GM21447 (cell line): ENCODE measurements at regions not wholly inside any gene's neighbourhood (a gene's known extent, or its start where the extent isn't known, plus 50 kb on each side); places are given as distances from the start of the nearest gene placed in this dataset.
A peak's percentile ranks its signal among the peaks of the same experiment; 100 is the strongest.
"Not testable (repeated sequence)": the region's sequence is repeated elsewhere in the genome, so short reads cannot be mapped to it uniquely, and the experiment has no call there.

Source experiments
- ATAC-seq: cut with Tn5 transposase; IDR thresholded peaks from one replicate; pipeline ENCODE4 v1.9.1; 2021; ENCODE audit not compliant: unreplicated experiment

- no peak for ATAC-seq
Measured at GRCh38 chr10:44013981-44014380, 365.3 kb upstream of the ZNF32 start.

DNA sequence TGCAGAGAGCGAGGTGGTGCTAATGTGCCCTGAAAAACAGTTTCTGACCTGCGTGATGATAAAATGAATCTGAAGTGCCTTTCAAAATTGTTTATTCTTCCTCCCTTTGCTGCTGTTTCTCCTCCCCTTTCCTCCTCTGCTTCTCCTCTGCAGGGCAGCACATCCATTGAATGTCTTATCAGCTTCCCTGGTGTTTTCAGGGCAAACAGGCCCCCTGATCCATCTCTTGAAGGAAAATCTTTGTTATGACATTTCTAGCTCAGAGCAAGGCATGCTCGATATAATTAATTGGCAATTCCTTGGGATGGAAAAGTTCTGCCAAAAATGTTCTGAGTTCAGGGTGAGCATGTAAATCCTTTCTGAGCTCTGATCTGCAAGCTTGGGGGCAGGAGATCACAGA is 364.2 kb upstream of the ZNF32 start:
- ATAC-seq: no peak

DNA sequence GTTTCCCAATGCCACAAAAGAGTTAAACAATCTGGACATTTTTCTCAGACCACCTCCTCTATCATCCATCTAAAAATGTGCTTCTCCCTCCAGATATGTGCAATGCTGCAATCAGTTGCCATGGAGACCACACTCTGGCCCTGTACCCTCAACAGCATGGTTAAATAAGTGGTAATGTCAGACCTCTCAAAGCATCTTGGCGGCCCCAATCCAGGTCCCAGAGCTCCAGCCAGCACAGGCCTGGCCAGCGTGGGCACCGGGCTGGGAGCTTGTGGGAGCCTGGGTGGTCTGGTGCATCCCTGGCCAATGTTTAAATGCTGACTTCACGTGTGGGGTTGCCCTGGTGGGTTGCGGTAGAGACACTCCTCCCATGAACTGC is 362.9 kb upstream of the ZNF32 start:
- ATAC-seq: no peak

GRCh38 chr10:44010873-44011602 is 362.4 kb upstream of the ZNF32 start:
- peak; percentile 95 for ATAC-seq

DNA sequence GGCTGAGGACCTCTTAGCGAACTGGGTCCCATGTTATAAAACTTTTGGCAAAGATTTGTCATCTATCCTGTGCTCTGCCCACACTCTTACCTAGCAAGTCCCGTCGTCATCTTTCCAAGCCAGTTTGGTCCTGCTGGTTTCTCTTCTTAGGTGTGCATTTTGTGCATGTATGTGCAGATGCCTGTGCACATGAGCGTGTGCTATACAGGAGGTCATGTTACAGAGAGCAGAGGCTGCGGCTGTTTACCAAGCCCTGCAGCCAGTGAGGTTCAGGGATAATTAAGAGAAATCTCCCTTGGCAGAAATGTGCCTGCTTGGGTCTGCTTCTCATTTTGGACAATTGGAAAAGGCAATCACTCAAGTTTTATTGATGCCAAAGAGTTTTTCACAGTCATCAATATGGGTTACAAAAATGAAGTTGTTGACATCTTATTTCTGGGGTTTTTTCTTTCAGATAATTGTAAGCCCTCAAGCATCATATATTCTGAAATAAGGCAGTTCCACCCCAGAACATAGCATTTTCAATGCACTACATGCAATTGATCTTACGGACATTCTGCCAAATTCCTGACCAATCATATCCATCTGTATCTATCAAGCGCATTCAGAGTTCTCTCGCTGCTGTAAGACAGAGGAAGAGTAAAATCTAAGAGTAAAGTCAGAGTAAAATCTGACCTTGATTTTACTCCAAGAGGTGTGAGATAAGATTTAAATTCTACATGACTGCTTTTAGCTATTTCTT is 361.4 kb upstream of the ZNF32 start:
- ATAC-seq: no peak

DNA sequence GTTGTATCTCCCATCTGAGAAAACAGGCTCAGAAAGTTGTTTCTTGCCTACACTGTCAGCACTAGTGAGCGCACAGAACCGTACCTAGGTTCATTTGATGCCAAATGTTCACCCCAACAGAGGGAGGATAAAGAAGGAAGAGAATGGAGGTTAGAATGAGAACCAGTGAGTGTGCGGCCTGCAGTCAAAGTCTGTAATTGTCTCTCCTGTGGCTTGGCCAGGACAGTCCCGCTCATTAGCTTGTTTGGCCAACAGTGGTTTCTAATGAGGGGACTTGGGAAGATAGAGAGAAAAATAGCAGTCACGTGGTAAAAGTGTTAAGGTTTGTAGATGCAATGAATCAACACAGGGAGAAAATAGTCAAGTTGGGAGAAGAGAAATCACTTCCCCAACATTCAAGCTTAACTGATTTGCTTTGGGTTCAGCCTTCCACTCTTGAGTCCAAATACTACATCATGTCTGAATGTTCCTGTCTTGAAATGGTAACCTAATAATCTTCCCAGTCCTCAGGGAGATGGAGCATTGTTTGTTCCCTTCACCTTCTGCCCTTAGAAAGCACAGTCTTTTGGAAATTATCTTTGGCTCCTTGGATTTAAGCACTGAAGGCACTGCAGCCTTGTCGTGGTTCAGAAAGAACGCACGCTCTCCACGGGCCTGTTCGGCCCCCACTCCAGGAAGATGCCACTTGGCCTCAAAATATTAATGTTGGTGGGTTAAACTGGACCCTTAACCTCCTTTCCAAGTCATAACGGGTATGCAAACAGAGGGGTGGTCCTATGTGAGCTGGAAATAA is 360.4 kb upstream of the ZNF32 start:
- no peak for ATAC-seq

- ATAC-seq: no peak
Measured at GRCh38 chr10:44008270-44008916, 359.7 kb upstream of the ZNF32 start.

- no peak for ATAC-seq
Measured at GRCh38 chr10:44006771-44007170, 358.1 kb upstream of the ZNF32 start.

DNA sequence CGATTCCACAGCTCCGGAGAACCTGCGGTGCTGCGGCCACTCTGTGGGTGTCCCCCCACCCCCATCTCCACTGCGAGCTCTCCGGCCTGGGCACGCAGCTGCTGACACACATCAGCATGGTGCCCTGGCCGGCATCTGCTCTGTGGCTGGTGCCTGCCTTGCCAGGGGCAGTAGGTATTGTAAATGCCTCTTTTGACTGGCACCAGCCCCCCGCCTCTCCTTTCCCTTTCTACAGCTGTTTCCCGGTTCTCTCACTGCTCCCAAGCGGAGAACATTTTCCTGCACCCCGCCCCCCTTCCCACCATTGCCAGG is 357.1 kb upstream of the ZNF32 start:
- ATAC-seq: no peak

DNA sequence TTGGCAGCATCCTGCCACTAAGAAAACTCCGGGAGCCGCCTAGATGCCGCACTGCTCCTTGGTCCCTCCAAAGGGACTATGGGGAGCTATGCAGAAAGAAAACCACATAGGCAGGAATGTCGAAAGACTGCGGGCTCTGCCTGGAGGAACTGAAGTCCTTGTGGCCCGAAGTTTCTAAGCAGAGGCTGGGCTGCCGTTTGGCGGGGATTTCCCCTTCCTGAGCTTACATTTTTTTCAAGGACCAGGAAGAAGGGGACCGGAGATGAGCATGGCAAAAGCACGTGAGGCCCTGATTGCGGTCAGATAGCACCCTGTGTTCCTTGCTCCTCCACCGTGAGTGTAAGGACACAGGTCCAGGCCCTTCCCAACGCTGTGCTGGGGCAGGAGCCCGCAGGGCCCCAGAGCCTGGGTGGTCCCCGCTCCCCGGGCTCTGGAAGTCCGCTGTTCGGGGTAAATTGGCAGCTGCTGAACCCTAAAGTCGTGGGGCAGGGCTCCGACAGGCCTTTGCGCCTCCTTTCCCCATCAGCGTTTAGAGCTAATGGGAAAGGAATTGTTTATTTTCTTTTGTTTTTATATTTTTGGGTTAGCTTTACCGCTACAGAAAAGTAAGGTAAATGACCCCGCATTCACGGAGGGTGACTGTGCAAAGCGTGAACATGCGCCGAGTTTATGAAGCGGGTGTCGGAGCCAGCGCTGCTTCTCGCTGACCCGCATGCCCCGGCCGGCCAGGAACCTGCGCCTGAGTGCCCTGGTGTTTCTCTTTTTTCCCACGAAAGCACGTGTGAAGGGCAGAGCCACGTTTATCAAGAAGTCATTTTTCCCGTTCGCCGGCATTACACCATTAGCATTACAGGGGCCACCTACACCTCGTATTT is 356.5 kb upstream of the ZNF32 start:
- ATAC-seq: no peak

DNA sequence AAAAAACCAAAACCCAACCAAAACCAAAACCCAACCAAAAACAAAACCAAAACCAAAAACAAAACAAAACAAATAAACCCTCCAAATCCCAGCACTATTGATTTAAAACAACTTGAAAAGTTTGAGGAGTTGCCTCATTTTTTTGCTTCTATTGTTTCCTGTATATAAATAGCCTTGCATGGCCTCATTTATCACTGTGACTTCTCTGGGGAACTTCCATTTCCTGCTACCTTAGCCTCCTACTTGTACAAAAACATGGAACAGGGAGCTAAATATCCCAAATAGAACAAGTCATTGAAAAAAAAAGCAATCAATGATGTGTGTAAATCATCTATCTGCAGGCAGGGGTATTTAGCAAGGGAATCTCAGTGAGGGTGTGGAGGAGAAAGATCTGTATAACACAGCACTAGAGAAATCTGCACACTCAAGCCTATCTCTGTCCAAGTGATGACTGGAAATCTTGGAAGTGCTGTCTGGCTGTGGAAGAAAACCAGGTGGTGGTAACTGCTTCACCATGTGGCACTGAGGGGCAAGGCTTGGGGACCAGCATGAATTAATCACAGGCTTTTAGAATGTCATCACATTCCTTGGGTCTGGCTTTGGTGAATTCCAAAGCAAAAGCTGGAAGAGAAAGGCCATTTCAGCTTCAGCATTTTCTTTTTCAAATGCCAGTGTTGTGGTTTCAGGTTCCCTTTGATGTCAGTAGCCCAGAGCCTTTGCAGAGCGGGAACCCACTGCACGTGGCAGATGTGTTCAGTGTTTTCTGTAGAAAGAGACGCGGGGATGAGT is 349.5 kb upstream of the ZNF32 start:
- no peak for ATAC-seq

DNA sequence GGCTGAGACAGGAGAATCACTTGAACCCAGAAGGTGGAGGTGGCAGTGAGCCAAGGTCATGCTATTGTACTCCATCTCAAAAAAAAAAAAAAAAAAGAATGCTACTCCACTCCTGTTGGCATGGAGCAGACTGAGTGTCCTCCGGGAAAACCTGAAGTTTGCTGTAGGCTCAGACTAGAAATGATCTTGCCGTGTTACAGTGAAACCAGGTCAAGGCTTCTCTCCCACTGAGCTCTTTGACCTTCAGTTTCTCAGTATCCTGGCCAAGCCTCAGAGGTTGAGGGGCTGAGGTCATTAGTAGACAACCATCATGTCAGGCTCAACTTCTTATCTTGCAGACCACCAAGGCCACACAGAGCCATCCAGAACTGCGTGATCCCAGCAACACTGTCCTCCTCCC is 348.6 kb upstream of the ZNF32 start:
- no peak for ATAC-seq

- no peak for ATAC-seq
Measured at GRCh38 chr10:43994539-43994938, 345.9 kb upstream of the ZNF32 start.

- ATAC-seq: not testable (repeated sequence)
Measured at GRCh38 chr10:43992816-43993215, 344.1 kb upstream of the ZNF32 start.

- no peak for ATAC-seq
Measured at GRCh38 chr10:43986374-43986773, 337.7 kb upstream of the ZNF32 start.

GRCh38 chr10:43985941-43986340 is 337.3 kb upstream of the ZNF32 start:
- no peak for ATAC-seq

GRCh38 chr10:43983856-43984271 is 335.2 kb upstream of the ZNF32 start:
- no peak for ATAC-seq

- no peak for ATAC-seq
Measured at GRCh38 chr10:43983405-43983804, 334.7 kb upstream of the ZNF32 start.

DNA sequence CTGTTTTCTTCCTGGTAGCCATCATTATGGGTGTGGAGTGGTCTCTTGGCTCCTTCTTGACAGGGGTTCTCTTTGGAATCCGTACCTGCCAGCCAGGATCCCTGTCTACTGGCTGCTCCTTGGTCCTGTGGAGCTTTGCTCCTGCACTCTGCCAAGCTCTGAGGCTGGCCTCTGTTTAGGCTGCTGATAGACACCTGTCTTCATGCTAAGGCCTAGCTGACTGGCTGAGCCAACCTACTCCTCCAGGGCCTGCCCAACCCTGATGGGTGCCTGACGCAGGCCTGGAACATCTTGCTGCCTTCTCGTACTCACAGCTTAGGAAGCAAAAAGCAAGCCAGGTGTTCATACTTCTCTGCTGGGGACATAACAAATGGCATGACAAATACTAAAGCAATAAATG is 333.6 kb upstream of the ZNF32 start:
- ATAC-seq: no peak

DNA sequence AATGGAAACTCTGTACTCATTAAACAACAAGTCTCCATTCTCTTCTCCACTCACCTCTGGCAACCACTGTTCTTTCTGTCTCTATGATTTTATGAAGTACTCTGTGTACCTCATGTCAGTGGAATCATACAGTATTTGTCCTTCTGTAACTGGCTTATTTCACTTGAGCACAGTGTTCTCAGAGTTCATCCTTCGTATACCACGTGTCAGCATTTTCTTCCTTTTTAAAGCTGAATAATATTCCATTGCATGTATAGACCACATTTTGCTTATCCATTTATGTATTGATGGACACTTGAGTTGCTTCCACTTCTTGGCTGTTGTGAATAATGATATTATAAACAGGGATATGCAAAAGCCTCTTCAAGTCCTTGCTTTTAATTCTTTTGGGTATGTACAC is 333.0 kb upstream of the ZNF32 start:
- no peak for ATAC-seq
